Glomerular visceral epithelial cell (primary cell): ENCODE measurements at regions not wholly inside any gene's neighbourhood (a gene's known extent, or its start where the extent isn't known, plus 50 kb on each side); places are given as distances from the start of the nearest gene placed in this dataset.
A peak's percentile ranks its signal among the peaks of the same experiment; 100 is the strongest.
"Not testable (repeated sequence)": the region's sequence is repeated elsewhere in the genome, so short reads cannot be mapped to it uniquely, and the experiment has no call there.

Experiments
- DNase-seq: peaks from one replicate; pipeline ENCODE4 v3.0.0-alpha.2; 2016; ENCODE audit errors: extremely low spot score

DNA sequence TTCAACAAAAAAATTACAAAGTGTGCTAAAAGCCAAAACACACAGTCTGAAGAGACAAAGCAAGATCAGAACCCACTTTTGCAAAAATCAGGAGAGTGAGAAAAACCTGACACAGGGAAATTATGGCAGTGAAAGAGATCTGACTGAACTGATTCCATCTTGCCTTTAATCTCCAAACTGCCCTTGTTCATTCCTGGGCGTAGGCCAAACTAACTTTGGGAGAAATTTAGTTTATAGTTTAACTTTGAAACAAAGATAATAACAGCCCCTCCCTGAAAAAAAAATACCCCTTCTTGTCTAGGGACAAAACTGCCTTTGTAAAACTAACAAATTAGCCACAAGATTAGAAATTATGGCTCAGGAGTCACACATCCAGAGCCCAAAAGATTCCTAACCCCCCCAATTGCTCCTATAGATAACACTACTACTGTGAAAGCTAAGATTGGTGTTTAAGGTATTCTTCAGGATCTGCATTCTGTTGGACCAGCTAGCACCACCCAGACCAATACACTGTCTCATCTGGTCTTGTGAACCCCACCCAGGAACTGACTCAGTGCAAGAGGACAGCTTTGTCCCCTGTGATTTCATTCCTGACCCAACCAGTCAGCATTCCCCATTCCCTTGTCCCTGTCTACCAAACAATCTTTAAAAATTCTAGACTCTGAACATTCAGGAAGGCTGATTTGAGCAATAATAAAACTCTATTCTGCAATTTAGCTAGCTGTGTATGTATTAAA lies 226.1 kb upstream of the SH3BP4 start:
- DNase-seq = no peak

GRCh38 chr2:234724850-234725249 lies 227.0 kb upstream of the SH3BP4 start:
- DNase-seq = no peak

- no peak for DNase-seq
Measured at GRCh38 chr2:234723400-234723799, 226.5 kb upstream of the ARL4C start.

DNA sequence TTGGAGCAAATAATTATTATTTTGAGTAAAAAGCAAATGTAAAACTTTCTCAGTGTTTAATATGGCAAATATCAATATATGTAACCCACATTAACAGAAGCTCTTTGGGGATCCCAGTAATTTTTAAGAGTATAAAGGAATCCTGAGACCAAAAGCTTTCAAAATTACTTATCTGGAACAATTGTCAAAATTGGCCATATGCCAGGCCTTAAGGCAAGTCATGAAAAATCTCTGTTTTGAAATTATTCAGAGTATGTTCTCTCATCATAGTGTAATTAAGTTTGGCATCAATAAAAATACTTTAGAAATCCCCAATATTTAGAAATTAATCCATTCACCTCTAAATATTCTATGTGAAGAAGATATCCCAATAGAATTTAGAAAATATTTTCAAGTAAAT lies 225.3 kb upstream of the ARL4C start:
- peak; percentile 7 for DNase-seq

GRCh38 chr2:234719116-234719716 lies 222.3 kb upstream of the ARL4C start:
- DNase-seq = no peak

GRCh38 chr2:234716271-234716670 lies 219.4 kb upstream of the ARL4C start:
- DNase-seq = no peak

DNA sequence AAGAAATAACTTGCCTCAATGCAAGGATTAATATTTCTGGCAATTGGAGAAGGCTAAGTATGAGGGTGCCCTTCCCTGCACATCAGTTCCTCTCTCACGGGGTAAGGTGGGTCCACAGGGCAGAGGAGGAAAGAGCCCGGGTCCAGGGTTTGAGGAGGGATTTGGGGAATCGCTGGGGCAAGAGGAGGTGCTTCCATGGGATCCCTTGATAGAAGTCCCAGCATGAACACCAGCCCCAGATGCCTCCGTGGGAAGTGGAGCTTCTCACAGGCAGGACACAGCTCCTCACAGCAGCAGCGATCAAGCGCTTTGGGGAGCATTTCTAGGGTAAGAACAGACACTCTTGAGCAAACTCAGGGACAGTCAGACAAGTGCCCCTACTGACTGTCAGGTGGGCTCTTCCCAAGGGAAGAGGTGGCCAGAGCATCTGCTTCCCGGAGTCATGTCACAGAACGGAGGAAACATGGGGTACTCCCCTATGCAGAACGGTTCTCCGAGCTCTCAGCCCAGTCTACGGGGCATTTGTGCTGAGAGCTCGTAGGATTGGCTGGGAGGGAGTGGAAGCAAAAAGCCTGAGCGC lies 218.9 kb upstream of the ARL4C start:
- no peak for DNase-seq

- DNase-seq = no peak
Measured at GRCh38 chr2:234714711-234715110, 217.8 kb upstream of the ARL4C start.

DNA sequence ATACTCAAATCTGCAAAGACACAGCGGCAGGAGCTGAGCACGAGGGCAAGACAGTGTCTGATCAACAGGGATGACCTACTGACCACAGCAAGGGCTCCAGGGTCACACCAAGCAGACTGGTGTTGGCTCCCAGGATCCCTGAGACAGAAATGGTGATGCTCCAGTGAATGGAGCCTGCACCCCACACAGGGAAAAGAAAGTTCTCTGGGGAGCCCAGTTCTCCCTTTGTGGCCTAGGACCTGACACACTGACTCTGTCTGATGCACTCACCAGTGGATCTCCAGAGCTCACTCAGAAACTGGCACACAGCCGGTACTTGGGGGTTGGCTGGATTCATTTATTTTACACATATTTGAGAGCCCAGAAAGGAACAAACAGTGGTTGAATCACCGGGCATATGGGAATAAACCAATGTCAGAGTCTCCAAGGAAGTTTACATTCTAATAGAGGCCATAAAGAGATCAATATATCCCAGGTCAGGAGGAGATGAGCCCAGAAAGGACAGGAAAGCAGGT lies 215.6 kb upstream of the ARL4C start:
- DNase-seq = no peak

GRCh38 chr2:234711308-234711707 lies 214.4 kb upstream of the ARL4C start:
- DNase-seq = no peak

DNA sequence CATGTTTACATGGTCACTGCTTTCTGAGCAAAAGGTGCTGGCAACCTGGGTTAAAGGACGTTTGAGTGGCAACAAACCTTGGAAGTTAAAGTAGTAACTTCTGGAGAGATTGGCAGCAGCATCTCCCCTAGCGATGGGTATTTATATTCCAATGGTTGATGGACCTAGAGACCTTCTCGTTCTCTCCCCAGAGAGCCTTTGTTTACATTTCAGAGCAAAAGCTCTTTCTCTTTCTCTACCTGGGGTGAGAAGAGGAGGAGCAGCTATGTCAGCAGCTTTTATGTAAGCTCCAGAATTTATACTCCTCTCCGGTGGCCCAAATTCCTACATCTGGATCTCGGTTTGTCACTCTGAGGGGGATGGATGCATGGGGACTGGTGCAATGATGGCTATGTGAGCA lies 213.7 kb upstream of the ARL4C start:
- no peak for DNase-seq

DNA sequence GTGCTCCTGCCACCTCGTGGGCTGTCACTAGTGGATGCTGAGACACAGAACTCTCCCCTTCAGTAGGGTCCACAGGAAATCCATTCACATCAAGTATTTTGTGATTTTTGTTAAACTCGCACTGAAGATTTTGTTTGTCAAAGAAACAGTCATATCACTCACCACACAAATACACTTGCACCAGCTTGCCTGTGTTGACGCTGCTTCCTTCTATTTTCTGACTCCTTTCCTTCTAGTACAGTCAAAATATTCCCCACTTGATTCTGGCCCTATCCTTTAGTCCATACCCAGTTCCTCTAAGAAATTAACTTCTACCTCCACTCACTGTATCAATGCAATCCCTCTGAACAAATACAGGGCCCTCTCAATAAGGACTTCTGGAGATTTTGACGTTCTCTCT lies 213.2 kb upstream of the ARL4C start:
- no peak for DNase-seq

DNA sequence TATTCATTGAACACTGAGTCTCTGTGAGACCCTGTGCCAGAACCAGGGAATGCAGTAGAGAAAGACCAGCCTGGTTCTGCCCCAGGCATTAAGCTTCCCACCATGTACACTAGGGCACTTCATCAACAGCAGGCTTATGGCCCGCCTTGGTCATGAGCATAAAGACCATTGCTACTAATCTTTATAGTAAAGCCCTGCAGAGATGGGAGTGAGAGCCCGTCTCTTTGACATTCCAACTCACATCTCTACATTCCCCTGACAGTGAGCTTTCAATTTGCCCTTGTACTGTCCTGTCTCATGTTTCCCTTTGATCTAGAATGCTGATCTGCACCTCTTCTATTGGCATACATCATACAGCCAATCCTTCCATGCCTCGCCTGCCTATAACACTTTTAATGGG lies 211.8 kb upstream of the ARL4C start:
- no peak for DNase-seq

DNA sequence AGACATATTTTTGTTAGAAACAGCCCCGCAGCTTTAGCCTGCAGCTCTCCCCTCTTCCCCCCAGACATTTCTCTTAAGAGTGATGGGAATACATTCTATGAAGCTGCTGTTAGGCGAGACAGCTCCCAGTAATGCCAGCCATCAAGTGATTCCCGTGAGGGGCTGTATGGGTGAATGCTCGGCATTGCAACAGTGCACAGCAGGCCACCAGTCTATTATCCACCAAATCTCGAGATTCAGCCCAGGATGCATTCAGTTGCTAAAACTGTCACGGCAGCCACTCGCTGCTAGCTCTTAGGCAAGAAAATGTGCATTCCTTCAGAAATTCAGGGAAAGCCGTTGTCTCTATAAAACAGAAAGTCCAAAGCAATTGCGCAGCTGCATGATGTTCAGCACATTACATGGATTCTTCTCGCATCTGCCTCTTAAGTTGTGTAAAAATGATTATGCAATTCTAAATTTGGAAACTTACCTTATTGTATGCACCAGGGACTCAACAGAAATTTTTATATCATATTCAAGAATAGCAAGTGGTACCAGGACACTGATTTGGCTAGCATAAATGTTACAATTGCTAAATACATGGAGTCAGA lies 211.3 kb upstream of the ARL4C start:
- no peak for DNase-seq

DNA sequence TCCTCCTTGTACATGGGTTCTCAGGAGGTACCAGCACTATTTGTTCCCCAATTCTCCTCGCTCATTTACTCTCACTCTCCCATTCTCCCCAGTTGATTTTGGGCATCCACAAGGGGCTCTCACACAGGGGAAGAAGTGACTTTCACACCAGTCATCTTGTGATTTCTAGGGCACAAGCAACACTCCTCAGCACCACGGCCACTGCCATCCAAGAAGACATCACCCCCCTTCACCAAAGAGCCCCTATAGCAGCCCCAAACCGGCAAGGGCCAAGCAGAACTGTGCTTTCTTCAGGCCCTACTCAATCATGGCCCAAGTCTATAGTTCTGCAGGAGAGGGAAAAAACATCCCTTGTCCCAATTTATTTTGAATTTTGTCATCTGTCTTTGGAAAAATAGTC lies 209.2 kb upstream of the ARL4C start:
- DNase-seq = no peak

DNA sequence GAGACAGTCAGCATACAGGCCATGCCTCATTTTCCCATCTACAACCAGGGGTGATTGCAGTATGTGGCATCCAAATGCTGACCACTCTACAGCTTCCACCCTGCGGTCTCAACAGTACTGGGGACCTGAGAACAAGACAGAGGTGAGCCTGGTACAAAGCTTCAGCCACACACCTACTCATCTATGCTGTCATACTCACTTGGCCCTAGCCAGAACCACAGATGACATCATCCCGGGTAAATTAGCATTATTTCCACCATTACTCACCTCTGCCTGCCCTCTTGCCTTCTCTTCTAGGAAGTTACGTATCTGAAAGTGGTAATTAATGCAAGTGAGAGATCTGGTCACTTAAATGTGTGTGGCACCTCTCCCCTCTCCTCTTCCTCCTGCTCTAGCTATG lies 208.2 kb upstream of the ARL4C start:
- DNase-seq = peak; percentile 47

GRCh38 chr2:234703258-234703657 lies 206.4 kb upstream of the ARL4C start:
- no peak for DNase-seq

GRCh38 chr2:234702731-234703225 lies 205.9 kb upstream of the ARL4C start:
- no peak for DNase-seq

DNA sequence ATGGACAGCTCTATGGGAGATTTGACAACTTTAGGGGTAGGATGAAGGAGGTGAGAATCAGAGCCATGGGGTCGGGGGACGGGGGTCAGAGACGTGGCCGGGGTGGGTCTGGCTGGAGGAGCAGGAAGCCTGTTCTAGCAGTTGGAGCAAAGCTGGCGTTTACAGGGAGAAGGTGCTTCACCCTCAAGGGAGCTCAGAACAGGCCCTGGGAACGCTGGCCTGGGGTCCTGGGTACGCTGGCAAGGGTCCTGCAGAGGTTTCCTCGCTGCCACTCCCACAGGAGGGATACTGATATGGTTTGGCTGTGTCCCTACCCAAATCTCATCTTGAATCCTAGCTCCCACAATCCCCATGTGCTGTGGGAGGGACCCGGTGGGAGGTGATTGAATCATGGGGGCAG lies 205.0 kb upstream of the ARL4C start:
- no peak for DNase-seq

- no peak for DNase-seq
Measured at GRCh38 chr2:234701421-234701820, 204.5 kb upstream of the ARL4C start.

- no peak for DNase-seq
Measured at GRCh38 chr2:234699456-234699855, 202.6 kb upstream of the ARL4C start.

DNA sequence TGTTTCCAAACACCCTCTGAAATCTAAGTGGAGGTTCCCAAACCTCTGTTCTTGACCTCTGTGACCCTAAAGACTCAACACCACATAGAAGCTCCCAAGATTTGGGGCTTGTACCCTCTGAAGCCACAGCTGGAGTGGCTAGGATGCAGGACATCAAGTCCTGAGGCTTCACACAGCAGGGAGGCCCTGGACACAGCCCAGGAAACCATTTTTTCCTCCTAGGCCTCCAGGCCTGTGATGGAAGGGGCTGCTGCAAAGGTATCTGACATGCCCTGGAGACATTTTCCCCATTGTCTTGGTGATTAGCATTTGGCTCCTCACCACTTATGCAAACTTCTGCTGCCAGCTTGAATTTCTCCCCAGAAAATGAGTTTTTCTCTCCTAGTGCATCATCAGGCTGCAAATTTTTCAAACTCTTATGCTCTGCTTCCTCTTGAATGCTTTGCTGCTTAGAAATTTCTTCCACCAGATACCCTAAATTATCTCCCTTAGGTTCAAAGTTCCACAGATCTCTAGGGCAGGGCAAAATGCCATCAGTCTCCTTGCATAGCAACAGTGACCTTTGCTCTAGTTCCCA lies 200.5 kb upstream of the ARL4C start:
- not testable (repeated sequence) for DNase-seq
